GM18873 (cell line): ENCODE measurements at regions not wholly inside any gene's neighbourhood (a gene's known extent, or its start where the extent isn't known, plus 50 kb on each side); places are given as distances from the start of the nearest gene placed in this dataset.

ENCODE experiments used
- ATAC-seq: cut with Tn5 transposase; IDR thresholded peaks from one replicate; pipeline ENCODE4 v1.9.1; 2021; ENCODE audit warnings: mild to moderate bottlenecking, moderate library complexity, moderate number of reproducible peaks; ENCODE audit not compliant: unreplicated experiment, low FRiP score

DNA sequence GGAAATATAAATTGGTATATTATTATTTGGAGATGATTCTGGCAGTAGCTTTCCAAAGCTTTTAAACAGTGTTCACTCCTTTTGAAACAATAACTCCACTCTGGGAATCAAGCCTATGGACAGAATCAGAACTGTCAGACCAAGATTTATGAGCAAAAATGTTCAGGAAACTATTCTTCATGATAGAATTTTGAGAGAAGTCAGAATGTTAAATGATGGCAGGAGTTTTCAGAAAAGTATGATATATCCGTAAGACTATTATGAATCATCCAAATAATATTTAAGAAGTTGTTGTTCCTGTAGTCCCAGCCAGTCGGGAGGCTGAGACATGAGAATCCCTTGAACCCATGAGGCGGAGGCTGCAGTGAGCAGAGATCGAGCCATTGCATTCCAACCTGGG is 50.5 kb upstream of the ADGRG2 start:
- no peak for ATAC-seq

- ATAC-seq = no peak
These were observed 52.2 kb upstream of the ADGRG2 start for GRCh38 chrX:19174401-19175025.

DNA sequence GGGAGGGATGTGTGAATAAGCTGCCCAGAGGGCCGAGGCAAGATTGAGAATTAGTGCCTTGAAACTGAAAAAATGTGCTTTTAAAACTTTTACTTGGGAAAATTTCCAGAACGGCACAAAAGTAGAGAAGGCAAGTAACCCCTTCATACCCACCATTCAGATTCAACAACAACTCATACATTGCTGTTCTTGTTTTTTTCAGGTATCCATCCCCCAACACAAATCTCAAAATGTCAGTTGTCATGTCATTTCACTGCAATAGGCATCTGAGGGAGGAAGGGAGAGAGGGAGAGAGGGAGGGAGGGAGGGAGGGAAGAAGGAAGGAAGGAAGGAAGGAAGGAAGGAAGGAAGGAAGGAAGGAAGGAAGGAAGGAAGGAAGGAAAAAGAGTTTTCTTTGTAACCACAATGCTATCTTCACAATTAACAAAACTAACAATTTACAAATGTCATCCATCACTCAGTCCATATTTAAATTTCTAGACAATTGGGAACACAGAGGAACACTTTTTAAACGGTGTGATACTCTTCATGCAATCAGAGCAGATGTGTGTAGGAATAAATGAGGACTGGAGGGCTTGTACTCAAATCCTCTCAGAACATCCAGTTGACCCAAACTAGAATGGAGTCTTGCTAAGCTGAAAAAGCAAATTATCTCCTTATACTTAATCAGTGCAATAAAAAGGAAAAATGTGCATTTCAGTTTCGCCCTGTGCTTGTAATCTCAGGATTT is 54.8 kb upstream of the ADGRG2 start:
- no peak for ATAC-seq

DNA sequence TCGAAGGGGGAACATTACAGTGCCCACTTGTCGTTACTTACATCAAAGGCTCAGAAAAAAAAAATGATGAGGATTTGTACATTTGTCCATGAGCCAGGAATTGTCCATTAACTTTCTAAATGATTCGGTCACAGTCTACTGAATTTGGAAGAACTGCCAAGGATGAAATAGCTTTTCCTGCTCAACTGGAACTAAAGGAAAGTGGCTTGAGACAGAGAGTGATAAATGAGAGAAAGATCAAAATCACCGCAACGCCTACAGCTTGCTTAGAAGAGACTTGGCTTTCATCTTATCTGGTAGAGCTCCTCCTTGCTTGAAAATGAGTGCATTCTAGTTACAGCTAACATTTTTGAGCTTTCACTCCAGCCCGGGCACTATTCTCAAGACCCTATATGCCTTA is 55.5 kb upstream of the ADGRG2 start:
- ATAC-seq = no peak

DNA sequence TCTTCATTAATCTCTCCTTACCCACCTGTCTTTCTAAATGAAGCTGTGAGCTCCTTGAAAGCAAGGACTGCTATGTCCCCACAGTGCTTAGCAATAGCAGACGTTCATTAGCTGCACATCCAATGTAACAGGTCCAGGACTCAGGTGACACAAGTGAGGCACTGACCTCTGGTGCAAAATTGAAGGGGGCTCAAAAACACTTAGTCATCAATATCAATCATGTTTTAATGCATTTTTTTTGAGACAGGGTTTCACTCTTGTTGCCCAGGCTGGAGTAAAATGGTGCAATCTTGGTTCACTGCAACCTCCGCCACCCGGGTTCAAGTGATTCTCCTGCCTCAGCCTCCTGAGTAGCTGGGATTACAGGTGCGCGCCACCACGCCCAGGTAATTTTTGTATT is 56.1 kb upstream of the ADGRG2 start:
- no peak for ATAC-seq

DNA sequence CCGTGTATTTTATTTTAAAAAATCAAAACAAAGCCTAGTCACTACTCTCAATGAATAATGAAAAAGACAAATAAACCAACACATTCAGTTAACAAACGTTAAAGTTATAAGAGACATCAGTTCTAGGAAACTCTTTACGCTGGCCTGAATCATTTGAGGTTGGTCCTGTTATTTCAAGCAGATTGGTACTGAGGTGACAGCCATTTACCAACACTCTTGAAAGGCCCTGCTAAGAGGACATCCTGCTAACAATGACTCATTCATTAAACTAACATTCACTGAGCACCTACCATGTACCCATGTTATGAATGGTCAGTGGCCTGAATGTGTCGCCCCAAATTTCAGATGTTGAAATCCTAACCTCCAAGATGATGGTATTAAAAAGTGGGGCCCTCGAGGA is 57.1 kb upstream of the ADGRG2 start:
- no peak for ATAC-seq

GRCh38 chrX:19181345-19181744 is 59.1 kb upstream of the ADGRG2 start:
- no peak for ATAC-seq

GRCh38 chrX:19182785-19183184 is 60.5 kb upstream of the ADGRG2 start:
- ATAC-seq = no peak

DNA sequence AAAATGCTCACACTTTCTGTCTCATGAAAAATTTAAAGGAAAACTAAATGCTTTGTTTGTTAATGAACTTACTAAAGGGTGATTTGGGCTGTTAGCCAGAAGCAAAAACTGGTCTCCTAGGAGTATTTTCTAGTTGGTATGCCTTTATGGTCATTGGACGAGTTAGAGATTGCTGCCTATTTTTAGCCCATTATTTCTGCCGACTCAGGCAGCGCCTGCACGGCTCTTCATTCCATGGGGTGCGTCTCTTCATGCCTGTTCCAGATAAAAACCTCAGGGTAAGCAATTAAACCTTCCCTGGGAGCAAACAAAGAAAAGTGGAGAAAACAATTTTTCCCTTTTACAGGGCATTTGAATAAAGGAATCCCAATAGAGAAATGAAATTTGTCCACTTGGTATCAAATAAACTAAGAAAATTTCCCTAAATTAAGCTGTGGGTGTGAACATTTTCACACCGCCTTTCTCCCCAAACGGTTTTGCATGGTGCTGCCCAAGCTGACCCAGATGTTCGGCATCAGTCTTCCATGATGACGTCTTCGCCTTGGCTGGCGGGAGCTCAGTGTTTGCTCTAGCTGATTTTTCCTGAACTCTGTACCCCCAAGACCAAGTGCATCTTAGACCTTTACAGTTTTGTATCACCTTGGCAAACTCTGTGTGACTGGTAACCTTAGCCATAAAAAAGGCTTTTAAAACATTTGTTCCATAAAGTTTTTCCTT is 61.7 kb upstream of the ADGRG2 start:
- no peak for ATAC-seq

DNA sequence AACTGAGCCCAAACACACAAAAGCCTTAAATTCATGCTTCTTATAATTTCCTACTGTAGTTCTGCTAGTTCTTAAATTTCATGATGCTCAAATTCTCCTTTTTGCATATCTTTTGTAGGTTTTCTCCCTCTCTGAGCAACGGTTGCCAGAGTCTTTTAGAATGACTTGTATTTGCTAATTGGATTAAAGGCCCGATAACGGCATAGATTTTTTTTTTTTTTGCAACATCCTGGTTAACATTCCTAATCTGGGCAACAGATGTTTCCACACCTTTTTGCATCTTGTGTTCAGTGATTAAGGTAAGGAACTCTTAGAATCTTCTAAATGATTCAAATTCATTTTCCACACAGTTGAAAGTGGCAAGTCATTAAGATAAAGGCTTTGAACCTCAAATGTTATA is 66.3 kb upstream of the ADGRG2 start:
- no peak for ATAC-seq

GRCh38 chrX:19190902-19191301 is 68.6 kb upstream of the ADGRG2 start:
- ATAC-seq = no peak

GRCh38 chrX:19193565-19193964 is 71.3 kb upstream of the ADGRG2 start:
- ATAC-seq = no peak

DNA sequence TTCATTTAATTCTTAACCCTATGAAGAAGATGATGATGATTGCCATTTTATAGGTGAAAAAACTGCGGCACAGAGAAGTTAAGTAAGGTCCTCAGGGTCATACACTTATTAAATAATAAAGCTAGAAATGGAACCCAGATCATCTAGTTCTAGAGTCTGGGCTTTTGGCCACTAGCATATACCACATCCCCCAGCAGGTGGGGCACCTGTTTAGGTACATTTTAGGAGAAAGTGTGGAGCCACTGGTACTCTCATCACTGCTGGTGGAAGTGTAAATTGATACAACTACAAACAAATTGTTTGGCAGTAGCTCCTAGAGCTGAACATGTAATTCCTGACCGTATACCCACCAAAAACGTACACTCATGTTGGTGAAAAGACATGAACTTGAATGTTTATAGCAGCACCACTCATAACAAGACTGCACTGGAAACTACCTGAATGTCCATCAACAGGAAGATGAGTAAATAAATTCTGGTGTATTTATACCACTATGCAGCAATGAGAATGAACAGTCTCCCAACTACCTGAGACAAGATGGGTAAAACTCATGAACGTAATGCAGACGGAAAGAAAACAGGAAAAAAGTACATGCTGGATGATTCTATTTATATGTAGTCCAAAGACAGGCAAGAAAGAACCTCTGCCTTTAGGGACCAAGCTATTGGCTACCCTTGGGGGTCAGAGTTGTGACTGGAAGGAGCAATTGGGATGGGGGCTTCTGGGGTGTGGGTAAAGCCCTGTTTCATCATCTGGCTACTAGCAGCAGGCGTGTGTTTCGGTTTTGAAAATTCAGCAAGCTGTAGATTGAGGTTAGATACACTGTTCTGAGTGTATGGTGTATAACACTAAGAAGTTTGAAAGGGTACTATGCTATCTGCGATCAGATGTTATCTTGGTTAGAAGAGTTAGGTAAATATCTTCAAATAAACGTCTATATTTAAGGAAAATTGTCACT is 72.3 kb upstream of the ADGRG2 start:
- peak; percentile 58 for ATAC-seq

DNA sequence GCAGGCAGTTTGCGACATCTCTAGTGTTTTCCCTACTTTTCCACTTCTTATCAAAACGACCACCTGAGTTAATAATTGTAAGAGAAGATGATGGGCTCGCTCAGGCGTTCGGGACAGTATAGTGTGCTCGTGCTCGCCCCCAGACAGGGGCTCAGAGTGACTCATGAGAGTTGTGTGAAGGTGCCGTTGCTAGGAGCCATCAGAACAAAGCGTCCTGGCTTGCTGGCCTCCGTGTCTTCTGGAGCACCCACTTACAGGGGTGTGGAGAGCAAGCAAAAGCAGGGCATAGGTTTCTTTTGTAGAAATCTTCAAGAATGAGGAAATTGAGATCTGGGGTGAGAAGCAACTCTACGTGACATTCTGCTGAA is 73.0 kb upstream of the ADGRG2 start:
- ATAC-seq = no peak

GRCh38 chrX:19198473-19198872 is 76.2 kb upstream of the ADGRG2 start:
- no peak for ATAC-seq

DNA sequence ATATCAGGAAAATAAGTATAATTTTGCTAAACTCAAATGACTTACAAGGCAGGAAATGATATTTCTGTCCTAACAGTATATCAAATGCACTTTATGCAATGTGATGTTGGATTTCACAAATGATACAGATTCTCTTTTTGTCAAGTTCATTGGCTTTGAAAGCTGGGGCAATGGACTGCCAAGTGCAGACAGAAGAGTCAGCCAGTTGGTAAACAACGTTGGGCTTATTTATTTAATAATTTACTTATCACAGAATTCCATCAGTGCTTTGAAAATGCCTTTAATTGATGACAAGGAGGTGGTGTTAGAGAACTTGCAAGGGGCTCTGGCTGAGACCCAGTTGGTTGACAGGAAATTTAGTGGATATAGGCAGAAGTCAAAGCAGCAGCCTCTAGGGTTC is 79.9 kb upstream of the ADGRG2 start:
- no peak for ATAC-seq

- no peak for ATAC-seq
These were observed 82.4 kb upstream of the ADGRG2 start for GRCh38 chrX:19204636-19205035.

- ATAC-seq = no peak
These were observed 89.8 kb upstream of the ADGRG2 start for GRCh38 chrX:19212037-19212436.

GRCh38 chrX:19213610-19214152 is 91.4 kb upstream of the ADGRG2 start:
- no peak for ATAC-seq

DNA sequence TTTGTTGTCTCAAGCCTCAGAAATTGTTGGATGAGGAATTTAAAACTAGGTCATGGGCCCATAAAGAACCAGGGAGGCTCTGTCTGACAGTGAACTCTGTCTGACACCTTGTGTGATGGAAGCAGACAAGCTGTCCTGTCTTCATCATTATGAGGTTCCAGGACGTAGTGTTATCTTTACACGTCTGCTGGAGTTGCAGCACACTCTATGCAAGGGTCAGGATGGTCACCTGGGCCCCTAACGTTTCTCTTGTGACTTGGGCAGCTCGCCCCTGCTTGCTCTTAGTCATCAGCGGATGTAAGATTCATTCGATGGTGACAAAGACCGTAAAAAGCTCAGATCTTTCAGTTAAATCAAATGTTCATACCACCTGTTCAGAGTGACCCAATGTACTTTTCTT is 92.0 kb upstream of the ADGRG2 start:
- no peak for ATAC-seq
